NB4 (cell line): ENCODE measurements at regions not wholly inside any gene's neighbourhood (a gene's known extent, or its start where the extent isn't known, plus 50 kb on each side); places are given as distances from the start of the nearest gene placed in this dataset.

ENCODE experiments used
- DNase-seq: peaks from one replicate; pipeline ENCODE4 v3.0.0; 2010; ENCODE audit warnings: low read depth
- H3K4me3 ChIP-seq: one replicate; pipeline ENCODE4 v1.5.1; 2011; ENCODE audit warnings: mild to moderate bottlenecking, low read depth, low read length, moderate library complexity
- CTCF ChIP-seq: IDR thresholded peaks from one replicate; pipeline ENCODE4 v1.5.1; 2012; ENCODE audit warnings: low read depth, low read length
- MAX ChIP-seq: IDR thresholded peaks from 2 replicates; pipeline ENCODE4 v1.6.1; 2011; ENCODE audit warnings: low read depth, low read length
- MYC ChIP-seq: IDR thresholded peaks from 2 replicates; pipeline ENCODE4 v1.6.1; 2011; ENCODE audit warnings: low read depth, low read length
- POLR2A ChIP-seq: IDR thresholded peaks from 2 replicates; pipeline ENCODE4 v1.6.1; 2011; ENCODE audit warnings: mild to moderate bottlenecking; ENCODE audit not compliant: insufficient read length; ENCODE audit errors: extremely low read depth

- no peak for DNase-seq
- H3K4me3 ChIP-seq, result no peak overlapping the region
- no peak for TF ChIP-seq POLR2A
- no peak for TF ChIP-seq MYC
- no peak for TF ChIP-seq CTCF
- TF ChIP-seq MAX, result no peak
These were observed 551.1 kb upstream of the POT1 start for GRCh38 chr7:125480762-125481161.

DNA sequence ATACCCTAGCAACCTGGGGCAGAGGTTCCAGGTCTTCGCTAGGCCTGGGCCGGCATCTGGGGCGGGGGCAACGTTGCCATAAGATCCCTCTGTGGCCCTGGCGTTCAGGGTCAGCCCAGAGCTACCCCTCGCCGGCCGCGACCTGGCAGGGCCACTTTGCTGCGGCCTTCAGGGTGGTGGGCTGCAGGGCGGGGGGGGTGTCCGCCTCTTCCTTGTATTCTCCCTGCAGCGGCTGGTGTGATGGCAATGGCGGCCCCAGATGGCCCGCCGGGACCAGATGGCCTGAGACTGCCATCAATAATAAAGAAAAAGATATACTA, 539.2 kb upstream of the POT1 start:
- H3K4me3 ChIP-seq, result no peak overlapping the region
- no peak for TF ChIP-seq MAX
- no peak for TF ChIP-seq MYC
- no peak for TF ChIP-seq POLR2A
- no peak for TF ChIP-seq CTCF
- no peak for DNase-seq

DNA sequence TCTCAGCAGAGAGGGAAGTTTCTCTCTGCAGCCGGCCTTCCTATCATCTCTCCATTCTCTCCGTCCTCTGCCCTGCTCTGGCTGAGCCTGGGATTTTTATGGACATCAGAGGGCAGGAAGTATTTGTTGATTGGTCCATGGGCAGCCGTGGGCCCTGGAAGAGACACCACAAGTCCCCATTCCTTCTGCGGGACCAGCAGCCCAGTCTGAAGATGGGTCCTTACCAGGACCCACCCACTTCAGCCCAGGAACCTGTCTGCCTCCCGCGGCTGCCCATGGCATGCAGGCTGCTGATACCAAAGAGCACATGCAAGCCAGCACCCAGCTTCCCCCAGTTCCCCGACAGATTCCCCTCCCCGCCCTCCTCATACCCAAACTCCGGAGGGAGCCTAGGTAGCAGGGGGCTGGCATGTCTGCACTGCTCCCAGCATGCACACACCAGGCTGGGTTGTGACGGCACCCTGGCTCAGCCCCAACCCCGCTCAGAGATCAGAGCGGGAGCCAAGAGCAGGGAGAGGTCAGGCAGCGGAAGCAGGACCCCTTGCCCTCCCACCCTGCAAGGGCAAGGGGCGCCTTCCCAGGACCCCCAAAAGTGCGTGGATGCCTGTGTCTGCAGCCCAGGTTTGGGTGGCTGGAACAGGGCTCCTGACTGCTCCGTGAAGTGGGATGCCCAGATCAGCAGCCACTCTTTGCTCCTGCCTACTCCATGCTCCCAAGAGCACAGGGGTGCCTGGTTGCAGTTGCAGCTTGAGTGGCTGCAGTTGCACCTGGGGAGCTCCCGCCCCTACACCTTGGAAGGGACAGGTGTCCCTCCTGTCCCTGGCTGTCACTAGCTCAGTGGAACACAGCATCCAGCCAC, 538.6 kb upstream of the POT1 start:
- H3K4me3 ChIP-seq, result no peak overlapping the region
- no peak for DNase-seq
- TF ChIP-seq MYC (no peak), POLR2A (no peak), MAX (no peak), CTCF (no peak)

GRCh38 chr7:125465527-125465926, 535.9 kb upstream of the POT1 start:
- TF ChIP-seq CTCF (no peak), POLR2A (no peak), MAX (no peak), MYC (no peak)
- no peak overlapping the region for H3K4me3 ChIP-seq
- no peak for DNase-seq

DNA sequence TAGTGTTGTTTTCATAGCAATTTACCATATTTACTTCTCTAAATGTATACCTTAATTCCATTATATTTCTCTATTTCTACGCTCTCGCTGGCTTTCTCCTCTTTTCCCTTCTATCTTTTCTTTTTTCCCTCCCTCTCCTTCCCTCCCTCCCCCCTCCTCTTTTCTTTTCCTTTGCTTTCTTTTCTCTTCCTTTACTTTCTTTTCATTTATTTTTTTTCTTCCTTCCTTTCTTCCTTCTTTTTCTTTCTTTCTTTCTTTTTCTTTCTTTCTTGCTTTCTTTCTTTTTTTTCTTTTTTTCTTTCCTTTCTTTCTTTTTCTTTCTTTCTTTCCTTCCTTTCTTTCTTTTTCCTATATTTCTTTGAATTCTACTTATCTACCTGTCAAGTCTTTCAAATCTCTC, 533.0 kb upstream of the POT1 start:
- DNase-seq, result no peak
- TF ChIP-seq MAX, result no peak
- no peak overlapping the region for H3K4me3 ChIP-seq

GRCh38 chr7:125459038-125459437, 529.4 kb upstream of the POT1 start:
- TF ChIP-seq POLR2A (no peak), MAX (no peak), MYC (no peak), CTCF (no peak)
- no peak overlapping the region for H3K4me3 ChIP-seq
- DNase-seq, result no peak
